Vagina (tissue), 2 donors: ENCODE measurements at regions not wholly inside any gene's neighbourhood (a gene's known extent, or its start where the extent isn't known, plus 50 kb on each side); places are given as distances from the start of the nearest gene placed in this dataset.

Experiments
- DNase-seq, 2 donors: peaks; one replicate each; pipeline ENCODE4 v3.0.0-alpha.2; 2017; ENCODE audit errors: extremely low spot score in 2 of 2
- H3K27ac ChIP-seq: fragments of 200-600 bp; sonication (generic); one replicate; pipeline ENCODE4 v1.5.1; 2019
- H3K27me3 ChIP-seq: fragments of 200-600 bp; sonication (generic); one replicate; pipeline ENCODE4 v1.5.1; 2019
- H3K36me3 ChIP-seq, 2 donors: fragments of 200-600 bp; sonication (generic); one replicate each; pipeline ENCODE4 v1.5.1; 2017 to 2019
- H3K4me1 ChIP-seq: fragments of 200-600 bp; sonication (generic); one replicate; pipeline ENCODE4 v1.5.1; 2019
- H3K4me3 ChIP-seq, 2 donors: fragments of 200-600 bp; sonication (generic); 1 replicate in 1 of 2; 2 replicates in 1 of 2; pipeline ENCODE4 v1.5.1; 2016 to 2019
- H3K9me3 ChIP-seq: fragments of 200-600 bp; sonication (generic); one replicate; pipeline ENCODE4 v1.5.1; 2019
- CTCF ChIP-seq, 3 experiments: fragments of 450-650 bp in 2 of 3; fragments of 200-600 bp in 1 of 3; sonication (generic) in 1 of 3; IDR thresholded peaks; one replicate each; pipeline ENCODE4 v1.5.1; 2017 to 2019; ENCODE audit warnings: antibody characterized with exemption in 3 of 3, mild to moderate bottlenecking in 2 of 3, moderate library complexity in 2 of 3
- POLR2A ChIP-seq, 2 donors: fragments of 450-650 bp; IDR thresholded peaks; one replicate each; pipeline ENCODE4 v1.6.1; 2017; ENCODE audit warnings: antibody characterized with exemption in 2 of 2, mild to moderate bottlenecking in 2 of 2, moderate library complexity in 2 of 2
- POLR2AphosphoS5 ChIP-seq, 2 donors: sonication (generic); formaldehyde crosslinking; IDR thresholded peaks; one replicate each; pipeline ENCODE4 v1.9.0; 2017; ENCODE audit warnings: antibody characterized with exemption in 2 of 2, mild to moderate bottlenecking in 2 of 2, low read depth in 1 of 2; ENCODE audit not compliant: insufficient read depth in 1 of 2
- intact Hi-C: fragments of 100-400 bp; cut with DNase I; formaldehyde crosslinking; loops from one replicate; pipeline ENCODE4 v1.15.1; 2023

- Histone ChIP-seq H3K4me3 (no peak overlapping the region), H3K27ac (no peak overlapping the region), H3K9me3 (no peaks in the 10 kb centered on the region), H3K36me3 (no peaks in the 10 kb centered on the region), H3K4me1 (no peaks in the 10 kb centered on the region), H3K27me3 (no peaks in the 10 kb centered on the region)
- no peak for DNase-seq
- TF ChIP-seq POLR2AphosphoS5 (IDR thresholded peaks at IDR 0.05; ENCODE audit: insufficient read depth in 1 of 2, low read depth in 1 of 2) (no peak), CTCF (IDR thresholded peaks at IDR 0.05) (peak in 1 of 3 experiments; percentile 43), POLR2A (IDR thresholded peaks at IDR 0.05) (no peak)
- intact Hi-C loops: loop anchor here (10.0 kb wide), 1 partner anchor 637 kb away; no protein-coding TSS in a partner anchor
Measured at GRCh38 chr4:54961357-54961975, 163.9 kb downstream of the KDR start.

DNA sequence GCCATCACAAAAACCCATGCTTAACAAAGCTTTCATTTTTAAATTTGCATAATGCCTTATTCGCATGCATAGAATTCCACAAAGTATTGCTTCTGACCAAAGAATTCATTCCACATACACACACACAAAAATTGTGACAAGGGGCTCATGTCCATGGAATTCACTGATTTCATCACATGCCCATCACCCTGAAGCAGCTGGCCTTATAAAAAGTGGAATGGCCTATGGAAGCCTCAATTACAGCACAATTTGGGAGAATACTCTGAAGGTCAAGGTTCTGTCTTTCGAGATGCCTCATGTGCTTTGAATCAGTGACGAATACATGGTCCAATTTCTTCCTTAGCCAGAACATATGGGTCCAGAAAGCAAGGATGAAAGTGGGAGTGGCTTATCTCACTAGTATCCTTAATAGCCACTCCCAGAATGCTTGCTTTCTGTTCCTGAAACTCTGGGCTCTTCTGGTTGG, 165.7 kb downstream of the KDR start:
- Histone ChIP-seq H3K27me3 (no peaks in the 10 kb centered on the region), H3K36me3 (no peaks in the 10 kb centered on the region), H3K9me3 (no peaks in the 10 kb centered on the region), H3K4me3 (no peak overlapping the region), H3K27ac (no peak overlapping the region), H3K4me1 (no peaks in the 10 kb centered on the region)
- intact Hi-C loops: loop anchor here (10.0 kb wide), 1 partner anchor 635 kb away; no protein-coding TSS in a partner anchor
- DNase-seq: no peak
- no peak for TF ChIP-seq POLR2AphosphoS5 (IDR thresholded peaks at IDR 0.05; ENCODE audit: insufficient read depth in 1 of 2, low read depth in 1 of 2)

DNA sequence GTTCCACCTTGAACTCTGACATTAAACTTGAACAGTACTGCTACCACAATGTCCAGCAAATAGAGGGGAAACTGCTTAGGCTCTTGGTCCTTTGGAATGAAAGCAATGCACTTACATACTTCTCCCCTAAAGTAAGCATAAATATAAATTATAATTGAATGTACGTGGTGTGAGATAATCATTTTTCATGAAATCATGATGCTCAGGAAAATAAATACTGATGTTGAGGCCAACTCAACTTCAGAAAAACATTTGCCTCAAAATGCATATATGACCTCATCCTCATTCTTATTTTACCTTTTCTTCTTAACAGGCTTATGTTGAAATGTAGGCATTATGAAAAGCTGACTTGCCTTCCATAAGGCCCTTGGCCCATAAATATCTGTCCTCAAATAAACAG, 166.3 kb downstream of the KDR start:
- DNase-seq: no peak
- Histone ChIP-seq H3K27ac (no peak overlapping the region), H3K4me1 (no peaks in the 10 kb centered on the region), H3K36me3 (no peaks in the 10 kb centered on the region), H3K9me3 (no peaks in the 10 kb centered on the region), H3K4me3 (no peak overlapping the region), H3K27me3 (no peaks in the 10 kb centered on the region)
- TF ChIP-seq CTCF (IDR thresholded peaks at IDR 0.05): no peak
- no peak for TF ChIP-seq POLR2AphosphoS5 (IDR thresholded peaks at IDR 0.05; ENCODE audit: insufficient read depth in 1 of 2, low read depth in 1 of 2)
- no peak for TF ChIP-seq POLR2A (IDR thresholded peaks at IDR 0.05)
- intact Hi-C loops: no loop called here

DNA sequence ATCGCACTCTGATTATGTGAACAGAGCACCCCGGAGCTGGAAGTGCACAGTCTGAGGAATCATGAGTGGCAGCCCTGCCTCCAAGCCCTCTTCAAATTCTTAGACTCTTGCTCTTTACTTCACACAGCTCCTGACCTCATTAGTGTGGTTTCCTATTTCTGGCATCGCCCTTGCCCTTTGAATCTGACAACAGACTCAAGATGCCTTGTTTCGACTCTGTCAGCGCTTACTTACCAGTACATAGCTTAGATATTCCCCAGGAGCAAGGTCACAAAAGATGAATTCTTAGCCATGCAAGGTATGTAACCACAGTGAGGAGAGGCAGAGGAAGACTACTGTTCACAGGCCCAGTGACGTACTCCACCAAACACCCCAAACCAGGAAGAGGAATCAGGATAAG, 167.2 kb downstream of the KDR start:
- Histone ChIP-seq H3K4me3 (no peak overlapping the region), H3K27me3 (no peaks in the 10 kb centered on the region), H3K4me1 (no peaks in the 10 kb centered on the region), H3K36me3 (no peaks in the 10 kb centered on the region), H3K27ac (no peak overlapping the region), H3K9me3 (no peaks in the 10 kb centered on the region)
- TF ChIP-seq POLR2AphosphoS5 (IDR thresholded peaks at IDR 0.05; ENCODE audit: insufficient read depth in 1 of 2, low read depth in 1 of 2) (no peak), POLR2A (IDR thresholded peaks at IDR 0.05) (no peak), CTCF (IDR thresholded peaks at IDR 0.05) (no peak)
- no peak for DNase-seq
- intact Hi-C loops: no loop called here

GRCh38 chr4:54954656-54955388, 170.6 kb downstream of the KDR start:
- intact Hi-C loops: no loop called here
- DNase-seq: no peak

GRCh38 chr4:54946741-54947140, 178.7 kb downstream of the KDR start:
- Histone ChIP-seq H3K27me3 (no peaks in the 10 kb centered on the region), H3K27ac (no peak overlapping the region), H3K4me3 (no peak overlapping the region), H3K9me3 (no peaks in the 10 kb centered on the region), H3K36me3 (no peaks in the 10 kb centered on the region), H3K4me1 (no peaks in the 10 kb centered on the region)
- no peak for DNase-seq
- no peak for TF ChIP-seq CTCF (IDR thresholded peaks at IDR 0.05)
- no peak for TF ChIP-seq POLR2A (IDR thresholded peaks at IDR 0.05)
- TF ChIP-seq POLR2AphosphoS5 (IDR thresholded peaks at IDR 0.05; ENCODE audit: insufficient read depth in 1 of 2, low read depth in 1 of 2): no peak
- intact Hi-C loops: no loop called here

More at GRCh38 chr4:54954656-54955388, 170.6 kb downstream of the KDR start:
- Histone ChIP-seq H3K27ac (no peak overlapping the region), H3K4me3 (no peak overlapping the region), H3K27me3 (no peaks in the 10 kb centered on the region), H3K9me3 (no peaks in the 10 kb centered on the region), H3K36me3 (no peaks in the 10 kb centered on the region), H3K4me1 (no peaks in the 10 kb centered on the region)
- TF ChIP-seq POLR2AphosphoS5 (IDR thresholded peaks at IDR 0.05; ENCODE audit: insufficient read depth in 1 of 2, low read depth in 1 of 2): no peak
